H1 (cell line): ENCODE measurements at regions not wholly inside any gene's neighbourhood (a gene's known extent, or its start where the extent isn't known, plus 50 kb on each side); places are given as distances from the start of the nearest gene placed in this dataset.

Source experiments
- CTCF ChIA-PET: fragments of 300-600 bp; sonication (Branson Sonifier 250); formaldehyde crosslinking; loops from one replicate; lab custom pipeline; 2021; ENCODE audit not compliant: partially characterized antibody; lab: Charles Lee
- POLR2A ChIA-PET: fragments of 300-600 bp; sonication (Branson Sonifier 250); formaldehyde crosslinking; loops from one replicate; lab custom pipeline; 2021; ENCODE audit warnings: inconsistent platforms; ENCODE audit not compliant: partially characterized antibody; lab: Charles Lee
- DNase-seq, 2 experiments: peaks; one replicate each; pipeline versions ENCODE4 v3.0.0 to v3.0.0-alpha.2; 2010 to 2022; ENCODE audit warnings: low spot score in 2 of 2, low read depth in 1 of 2, mixed read lengths in 1 of 2
- FAIRE-seq: peaks from 2 replicates; lab custom pipeline; 2011; peaks lifted over from hg19 to GRCh38; lab: Jason Lieb, UNC
- H2AFZ ChIP-seq: 2 replicates; pipeline ENCODE4 v1.8.1; 2012; ENCODE audit warnings: low read length, inconsistent platforms
- H2AK5ac ChIP-seq: 2 replicates; pipeline ENCODE4 v1.6.1; 2013; ENCODE audit warnings: low read depth, low read length
- H2BK120ac ChIP-seq: replicated peaks from 2 replicates; pipeline ENCODE3; 2013; ENCODE audit warnings: low read depth, low read length, inconsistent platforms
- H2BK12ac ChIP-seq: 2 replicates; pipeline ENCODE4 v1.6.1; 2013; ENCODE audit warnings: low read depth, low read length
- H2BK15ac ChIP-seq: 2 replicates; pipeline ENCODE4 v1.6.1; 2013; ENCODE audit warnings: low read length
- H2BK20ac ChIP-seq: 2 replicates; pipeline ENCODE4 v1.6.1; 2013; ENCODE audit warnings: low read length
- H2BK5ac ChIP-seq: 2 replicates; pipeline ENCODE4 v1.6.1; 2013; ENCODE audit warnings: low read depth, low read length
- H3K14ac ChIP-seq: 2 replicates; pipeline ENCODE4 v1.6.1; 2013; ENCODE audit warnings: inconsistent platforms; ENCODE audit not compliant: insufficient read length
- H3K18ac ChIP-seq: 2 replicates; pipeline ENCODE4 v1.6.1; 2013; ENCODE audit warnings: low read length; ENCODE audit errors: extremely low read depth
- H3K23ac ChIP-seq: 2 replicates; pipeline ENCODE4 v1.6.1; 2013; ENCODE audit warnings: inconsistent platforms; ENCODE audit not compliant: insufficient read length
- H3K23me2 ChIP-seq: 2 replicates; pipeline ENCODE4 v1.6.1; 2013; ENCODE audit warnings: low read depth, low read length
- H3K27ac ChIP-seq: 2 replicates; pipeline ENCODE4 v1.6.1; 2011; ENCODE audit warnings: low read depth, low read length, inconsistent platforms
- H3K27me3 ChIP-seq, 4 experiments: replicated peaks in 1 of 4; 1 replicate in 1 of 4; 2 replicates in 3 of 4; pipeline versions ENCODE4 v1.6.1 to v1.8.1; 2011 to 2013; ENCODE audit warnings: low read length in 3 of 4, mild to moderate bottlenecking in 3 of 4, inconsistent platforms in 2 of 4, mixed read lengths in 2 of 4, moderate library complexity in 1 of 4; ENCODE audit not compliant: control insufficient read depth in 3 of 4, insufficient read depth in 3 of 4; ENCODE audit errors: extremely low read depth in 1 of 4
- H3K36me3 ChIP-seq, 4 experiments: 2 replicates each; pipeline versions ENCODE4 v1.6.1 to v1.8.1; 2011 to 2013; ENCODE audit warnings: mild to moderate bottlenecking in 4 of 4, low read length in 3 of 4, moderate library complexity in 2 of 4, control low read depth in 1 of 4, inconsistent platforms in 1 of 4; ENCODE audit not compliant: insufficient read depth in 4 of 4, control insufficient read depth in 2 of 4
- H3K4ac ChIP-seq: replicated peaks from 2 replicates; pipeline ENCODE3; 2013; ENCODE audit warnings: low read length, low read depth, mixed read lengths, inconsistent platforms; ENCODE audit not compliant: insufficient read length
- H3K4me1 ChIP-seq, 4 experiments: replicated peaks in 1 of 4; 1 replicate in 1 of 4; 2 replicates in 3 of 4; pipeline versions ENCODE4 v1.6.1 to v1.8.1; 2011 to 2013; ENCODE audit warnings: low read length in 3 of 4, inconsistent platforms in 2 of 4, mixed read lengths in 1 of 4; ENCODE audit not compliant: insufficient read depth in 4 of 4, control insufficient read depth in 3 of 4
- H3K4me2 ChIP-seq, 2 experiments: 2 replicates each; pipeline versions ENCODE4 v1.6.1 to v1.8.1; 2011 to 2013; ENCODE audit warnings: low read depth in 2 of 2, low read length in 2 of 2, control low read depth in 1 of 2, inconsistent platforms in 1 of 2, mild to moderate bottlenecking in 1 of 2; ENCODE audit not compliant: insufficient read depth in 1 of 2
- H3K4me3 ChIP-seq, 4 experiments: fragments of 200-600, 300-600 bp in 1 of 4; sonication (generic), shearing (Covaris generic), sonication (Bioruptor Twin) in 1 of 4; 2 replicates each; pipeline versions ENCODE4 v1.5.1 to v1.8.1; 2011 to 2016; ENCODE audit warnings: low read length in 4 of 4, low read depth in 3 of 4, control low read depth in 2 of 4, inconsistent platforms in 2 of 4, mild to moderate bottlenecking in 2 of 4, mixed read lengths in 1 of 4, moderate library complexity in 1 of 4; ENCODE audit not compliant: insufficient read depth in 2 of 4; ENCODE audit errors: extremely low read depth in 1 of 4
- H3K56ac ChIP-seq: replicated peaks from 2 replicates; pipeline ENCODE3; 2013; ENCODE audit warnings: low read depth, mild to moderate bottlenecking, mixed read lengths, low read length, inconsistent platforms; ENCODE audit not compliant: insufficient read length
- H3K79me1 ChIP-seq: 2 replicates; pipeline ENCODE4 v1.6.1; 2013; ENCODE audit warnings: low read depth, low read length, control low read depth
- H3K79me2 ChIP-seq, 2 experiments: 2 replicates each; pipeline versions ENCODE4 v1.6.1 to v1.8.1; 2012 to 2013; ENCODE audit warnings: low read length in 2 of 2, mild to moderate bottlenecking in 2 of 2, inconsistent platforms in 1 of 2; ENCODE audit not compliant: insufficient read depth in 2 of 2, control insufficient read depth in 1 of 2
- H3K9ac ChIP-seq, 4 experiments: replicated peaks in 1 of 4; 1 replicate in 1 of 4; 2 replicates in 3 of 4; pipeline versions ENCODE4 v1.6.1 to v1.8.1; 2011 to 2013; ENCODE audit warnings: low read depth in 3 of 4, low read length in 3 of 4, control low read depth in 2 of 4, mild to moderate bottlenecking in 2 of 4, moderate library complexity in 2 of 4, inconsistent platforms in 1 of 4; ENCODE audit errors: extremely low read depth in 1 of 4
- H3K9me3 ChIP-seq, 2 experiments: 2 replicates each; pipeline versions ENCODE4 v1.6.1 to v1.8.1; 2012 to 2013; ENCODE audit warnings: mild to moderate bottlenecking in 2 of 2, moderate library complexity in 2 of 2, control low read depth in 1 of 2, inconsistent platforms in 1 of 2, low read depth in 1 of 2, low read length in 1 of 2, mixed read lengths in 1 of 2; ENCODE audit not compliant: insufficient read depth in 2 of 2
- H4K20me1 ChIP-seq, 2 experiments: replicated peaks in 1 of 2; 2 replicates each; pipeline versions ENCODE3 to v1.8.1; 2011 to 2013; ENCODE audit warnings: inconsistent platforms in 2 of 2, low read length in 2 of 2, mild to moderate bottlenecking in 1 of 2; ENCODE audit not compliant: insufficient read depth in 2 of 2, control insufficient read depth in 1 of 2
- H4K5ac ChIP-seq: 2 replicates; pipeline ENCODE4 v1.6.1; 2013; ENCODE audit warnings: low read length, low read depth, mixed read lengths, inconsistent platforms; ENCODE audit not compliant: insufficient read length
- H4K8ac ChIP-seq: 2 replicates; pipeline ENCODE4 v1.8.0; 2013; ENCODE audit warnings: mild to moderate bottlenecking, moderate library complexity, low read length, inconsistent platforms; ENCODE audit not compliant: insufficient read depth; ENCODE audit errors: extremely low read depth
- H4K91ac ChIP-seq: replicated peaks from 2 replicates; pipeline ENCODE3; 2013; ENCODE audit warnings: low read length, mixed read lengths, inconsistent platforms; ENCODE audit not compliant: insufficient read length
- ASH2L ChIP-seq: fragments of 200-600, 300-600 bp; sonication (generic); IDR thresholded peaks from one replicate; pipeline ENCODE4 v1.7.1; 2017; ENCODE audit warnings: low read length
- BRCA1 ChIP-seq: IDR thresholded peaks from 2 replicates; pipeline ENCODE4 v1.6.1; 2012; ENCODE audit warnings: low read depth, low read length, improper control_type of control experiment
- CREB1 ChIP-seq: IDR thresholded peaks from 2 replicates; pipeline ENCODE4 v1.6.1; 2012; ENCODE audit warnings: inconsistent platforms
- EGR1 ChIP-seq: IDR thresholded peaks from 2 replicates; pipeline ENCODE4 v1.6.1; 2011; ENCODE audit warnings: low read depth, low read length, borderline replicate concordance
- HDAC2 ChIP-seq, 2 experiments: fragments of 300-600 bp in 1 of 2; sonication (generic) in 1 of 2; IDR thresholded peaks; 2 replicates each; pipeline ENCODE4 v1.6.1; 2011 to 2012; ENCODE audit warnings: low read depth in 2 of 2, low read length in 2 of 2, mild to moderate bottlenecking in 2 of 2, moderate library complexity in 2 of 2, borderline replicate concordance in 1 of 2, inconsistent platforms in 1 of 2
- JUND ChIP-seq: IDR thresholded peaks from 2 replicates; pipeline ENCODE4 v1.6.1; 2011; ENCODE audit warnings: mild to moderate bottlenecking, improper control_type of control experiment, low read length
- KDM5A ChIP-seq: fragments of 200-600 bp; IDR thresholded peaks from 2 replicates; pipeline ENCODE4 v1.7.1; 2012; ENCODE audit warnings: mild to moderate bottlenecking, low read length, inconsistent platforms, mixed read lengths
- MAFK ChIP-seq: IDR thresholded peaks from 2 replicates; pipeline ENCODE4 v1.6.1; 2012; ENCODE audit warnings: low read depth, mild to moderate bottlenecking, improper control_type of control experiment, low read length
- NANOG ChIP-seq: IDR thresholded peaks from 2 replicates; pipeline ENCODE4 v1.6.1; 2011; ENCODE audit warnings: low read length, low read depth, mild to moderate bottlenecking, inconsistent platforms; ENCODE audit not compliant: insufficient read depth, poor library complexity, severe bottlenecking
- NRF1 ChIP-seq: IDR thresholded peaks from 2 replicates; pipeline ENCODE4 v1.6.1; 2011; ENCODE audit warnings: mild to moderate bottlenecking, low read depth, low read length, improper control_type of control experiment
- SP2 ChIP-seq: IDR thresholded peaks from 2 replicates; pipeline ENCODE4 v1.6.1; 2012; ENCODE audit warnings: mild to moderate bottlenecking, low read length, inconsistent platforms
- WGBS, 2 experiments: shearing (Covaris generic) in 1 of 2; methylation state at CpG; one replicate each; pipeline versions ENCODE4 v1.1.6 to v1.1.7; 2013 to 2015; ENCODE audit warnings: low lambda C conversion rate in 2 of 2, mixed read lengths in 2 of 2, inconsistent platforms in 1 of 2, low coverage in 1 of 2, missing lambda C conversion rate in 1 of 2; ENCODE audit not compliant: insufficient replicate concordance in 2 of 2, insufficient coverage in 1 of 2, insufficient read length in 1 of 2; ENCODE audit errors: extremely low coverage in 1 of 2, missing lambda C conversion rate in 1 of 2; 5-methylcytosine and 5-hydroxymethylcytosine counted together

DNA sequence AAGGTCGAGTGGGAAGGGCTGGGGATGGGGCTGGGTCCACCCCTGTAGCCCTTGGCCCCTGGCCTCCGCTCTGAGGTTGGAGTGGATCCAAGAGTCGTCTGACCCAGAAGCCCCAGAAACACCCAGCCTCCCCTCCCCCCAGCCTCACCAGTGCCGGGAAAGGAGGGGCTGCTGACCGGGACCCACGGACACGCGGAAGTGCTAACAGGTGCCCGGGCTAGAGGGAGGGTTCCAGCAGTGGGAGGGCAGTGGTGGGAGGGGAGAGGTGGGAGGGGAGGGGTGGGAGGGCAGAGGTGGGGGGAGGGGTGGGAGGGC, 131.8 kb upstream of the NKX1-1 start:
- Histone ChIP-seq H3K27ac (no peak overlapping the region), H3K79me1 (no peaks in the 10 kb centered on the region), H4K20me1 (peaks cover 0 to 8% of the 10 kb centered on the region in 2 experiments), H3K4me2 (no peak overlapping the region), H3K56ac (no peak overlapping the region), H4K5ac (no peak overlapping the region), H3K79me2 (no peaks in the 10 kb centered on the region), H3K9ac (no peak overlapping the region), H2BK12ac (no peak overlapping the region), H3K27me3 (no peaks in the 10 kb centered on the region), H3K9me3 (no peaks in the 10 kb centered on the region), H3K4me3 (no peak overlapping the region), H2BK5ac (no peak overlapping the region), H3K4me1 (no peaks in the 10 kb centered on the region; a peak in 2 of 7 replicates), H3K23ac (no peak overlapping the region), H2BK20ac (no peak overlapping the region), H2AFZ (no peak overlapping the region), H3K36me3 (no peaks in the 10 kb centered on the region), H4K91ac (no peak overlapping the region), H3K4ac (no peak overlapping the region), H2BK15ac (no peak overlapping the region), H3K23me2 (peaks cover 3% of the 10 kb centered on the region; the same call in 1 of the 2 replicates), H3K14ac (no peak overlapping the region), H2AK5ac (no peak overlapping the region), H3K18ac (no peak overlapping the region), H4K8ac (peak overlapping the region; percentile 45; the same call in 1 of the 2 replicates), H2BK120ac (no peak overlapping the region)
- no peak for FAIRE-seq
- no peak for DNase-seq
- ChIA-PET POLR2A (no interaction called here), CTCF (interaction anchor here (1.2 kb wide), 1 partner anchor 11 kb away, joined by 4 read pairs; no protein-coding TSS in a partner anchor)
- 87% methylated on average over 7 of the region's 9 CpGs; no CpG with 5 or more reads in 1 of the 2 experiments for WGBS, 2 experiments
- no peak for TF ChIP-seq NANOG
- no peak for TF ChIP-seq EGR1
- TF ChIP-seq CREB1: no peak
- TF ChIP-seq BRCA1: no peak
- TF ChIP-seq NRF1: no peak
- TF ChIP-seq HDAC2 (IDR thresholded peaks at IDR 0.05; ENCODE audit: borderline replicate concordance in 1 of 2, low read depth in 2 of 2, low read length in 2 of 2): no peak
- TF ChIP-seq SP2: no peak
- no peak for TF ChIP-seq KDM5A
- TF ChIP-seq MAFK: no peak
- TF ChIP-seq ASH2L: no peak
- TF ChIP-seq JUND: no peak
